Type B pancreatic cell (in vitro differentiated cells): ENCODE measurements at regions not wholly inside any gene's neighbourhood (a gene's known extent, or its start where the extent isn't known, plus 50 kb on each side); places are given as distances from the start of the nearest gene placed in this dataset.

Source experiments
- DNase-seq: peaks from one replicate; pipeline ENCODE4 v3.0.0; 2021; ENCODE audit warnings: mixed read lengths; ENCODE audit not compliant: unreplicated experiment; ENCODE audit errors: extremely low spot score
- H3K27ac Mint-ChIP-seq: 2 replicates; pipeline ENCODE4 v1.8.0; 2021; ENCODE audit warnings: mild to moderate bottlenecking, mixed read lengths
- H3K27me3 Mint-ChIP-seq: 2 replicates; pipeline ENCODE4 v1.8.0; 2021; ENCODE audit warnings: mixed read lengths
- H3K36me3 Mint-ChIP-seq: 2 replicates; pipeline ENCODE4 v1.8.0; 2021; ENCODE audit warnings: mixed read lengths
- H3K4me1 Mint-ChIP-seq: one replicate; pipeline ENCODE4 v1.8.0; 2021; ENCODE audit warnings: mixed read lengths; ENCODE audit not compliant: unreplicated experiment
- H3K4me3 Mint-ChIP-seq: 2 replicates; pipeline ENCODE4 v1.8.0; 2021; ENCODE audit warnings: mild to moderate bottlenecking, mixed read lengths
- H3K9me3 Mint-ChIP-seq: 2 replicates; pipeline ENCODE4 v1.8.0; 2021; ENCODE audit warnings: mixed read lengths
- TF ChIP-seq, protein P1 (sequence below): fragments of 200-600 bp; sonication (generic); conservative IDR thresholded peaks from 2 replicates; pipeline ENCODE4 v1.5.0; 2021; ENCODE audit warnings: antibody characterized with exemption, mild to moderate bottlenecking

DNA sequence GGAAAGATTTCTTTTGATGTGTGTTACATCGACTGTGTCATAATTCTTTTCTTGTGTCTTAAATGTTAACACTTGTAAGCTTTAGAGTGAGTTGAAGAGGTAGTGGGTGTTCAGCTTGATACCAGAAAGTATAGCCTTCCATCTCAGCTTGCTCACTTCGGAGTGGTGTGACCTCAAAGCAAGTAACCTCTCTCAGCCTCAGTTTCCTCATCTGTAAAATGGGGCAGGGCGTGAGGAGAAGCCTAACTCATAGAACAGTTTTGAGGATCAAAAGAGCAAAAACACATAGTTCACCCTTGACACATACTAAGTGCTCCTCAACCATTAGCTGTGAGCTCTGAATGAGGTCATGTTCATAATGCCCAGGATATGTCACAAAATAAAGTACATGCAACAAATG lies 434.8 kb upstream of the PROK2 start:
- peaks cover 15% of the 10 kb centered on the region for H3K4me1 Mint-ChIP-seq
- H3K4me3 Mint-ChIP-seq: no peak overlapping the region
- H3K36me3 Mint-ChIP-seq: peaks cover 3% of the 10 kb centered on the region
- TF ChIP-seq, protein P1, sequence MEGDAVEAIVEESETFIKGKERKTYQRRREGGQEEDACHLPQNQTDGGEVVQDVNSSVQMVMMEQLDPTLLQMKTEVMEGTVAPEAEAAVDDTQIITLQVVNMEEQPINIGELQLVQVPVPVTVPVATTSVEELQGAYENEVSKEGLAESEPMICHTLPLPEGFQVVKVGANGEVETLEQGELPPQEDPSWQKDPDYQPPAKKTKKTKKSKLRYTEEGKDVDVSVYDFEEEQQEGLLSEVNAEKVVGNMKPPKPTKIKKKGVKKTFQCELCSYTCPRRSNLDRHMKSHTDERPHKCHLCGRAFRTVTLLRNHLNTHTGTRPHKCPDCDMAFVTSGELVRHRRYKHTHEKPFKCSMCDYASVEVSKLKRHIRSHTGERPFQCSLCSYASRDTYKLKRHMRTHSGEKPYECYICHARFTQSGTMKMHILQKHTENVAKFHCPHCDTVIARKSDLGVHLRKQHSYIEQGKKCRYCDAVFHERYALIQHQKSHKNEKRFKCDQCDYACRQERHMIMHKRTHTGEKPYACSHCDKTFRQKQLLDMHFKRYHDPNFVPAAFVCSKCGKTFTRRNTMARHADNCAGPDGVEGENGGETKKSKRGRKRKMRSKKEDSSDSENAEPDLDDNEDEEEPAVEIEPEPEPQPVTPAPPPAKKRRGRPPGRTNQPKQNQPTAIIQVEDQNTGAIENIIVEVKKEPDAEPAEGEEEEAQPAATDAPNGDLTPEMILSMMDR: no peak
- H3K27ac Mint-ChIP-seq: no peak overlapping the region
- no peaks in the 10 kb centered on the region for H3K27me3 Mint-ChIP-seq
- DNase-seq: peak; percentile 8
- peaks cover 13% of the 10 kb centered on the region for H3K9me3 Mint-ChIP-seq

DNA sequence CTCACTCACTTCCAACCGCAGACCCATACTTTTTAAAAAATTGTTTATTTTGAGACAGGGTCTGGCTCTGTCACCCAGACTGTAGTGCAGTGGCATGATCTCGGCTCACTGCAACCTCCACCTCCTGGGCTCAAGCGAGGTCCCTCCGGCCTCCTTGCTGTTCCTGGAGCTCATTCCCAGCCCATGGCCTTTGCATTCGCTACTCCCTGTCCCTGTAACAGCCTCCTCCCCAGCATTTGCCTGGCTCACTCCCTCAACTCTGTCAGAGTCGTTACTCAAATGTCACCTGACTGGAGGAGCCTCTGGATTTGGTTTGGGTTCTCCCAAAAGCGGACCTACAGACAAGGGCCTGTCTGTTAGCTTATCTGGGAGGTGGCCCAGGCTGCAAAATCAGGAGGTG lies 432.6 kb upstream of the PROK2 start:
- H3K4me3 Mint-ChIP-seq: peak overlapping the region; percentile 17
- TF ChIP-seq, protein P1: no peak
- no peak overlapping the region for H3K27ac Mint-ChIP-seq
- H3K36me3 Mint-ChIP-seq: no peaks in the 10 kb centered on the region
- peaks cover 9% of the 10 kb centered on the region for H3K9me3 Mint-ChIP-seq
- H3K4me1 Mint-ChIP-seq: peaks cover 8% of the 10 kb centered on the region
- no peaks in the 10 kb centered on the region for H3K27me3 Mint-ChIP-seq
- DNase-seq: peak; percentile 55

DNA sequence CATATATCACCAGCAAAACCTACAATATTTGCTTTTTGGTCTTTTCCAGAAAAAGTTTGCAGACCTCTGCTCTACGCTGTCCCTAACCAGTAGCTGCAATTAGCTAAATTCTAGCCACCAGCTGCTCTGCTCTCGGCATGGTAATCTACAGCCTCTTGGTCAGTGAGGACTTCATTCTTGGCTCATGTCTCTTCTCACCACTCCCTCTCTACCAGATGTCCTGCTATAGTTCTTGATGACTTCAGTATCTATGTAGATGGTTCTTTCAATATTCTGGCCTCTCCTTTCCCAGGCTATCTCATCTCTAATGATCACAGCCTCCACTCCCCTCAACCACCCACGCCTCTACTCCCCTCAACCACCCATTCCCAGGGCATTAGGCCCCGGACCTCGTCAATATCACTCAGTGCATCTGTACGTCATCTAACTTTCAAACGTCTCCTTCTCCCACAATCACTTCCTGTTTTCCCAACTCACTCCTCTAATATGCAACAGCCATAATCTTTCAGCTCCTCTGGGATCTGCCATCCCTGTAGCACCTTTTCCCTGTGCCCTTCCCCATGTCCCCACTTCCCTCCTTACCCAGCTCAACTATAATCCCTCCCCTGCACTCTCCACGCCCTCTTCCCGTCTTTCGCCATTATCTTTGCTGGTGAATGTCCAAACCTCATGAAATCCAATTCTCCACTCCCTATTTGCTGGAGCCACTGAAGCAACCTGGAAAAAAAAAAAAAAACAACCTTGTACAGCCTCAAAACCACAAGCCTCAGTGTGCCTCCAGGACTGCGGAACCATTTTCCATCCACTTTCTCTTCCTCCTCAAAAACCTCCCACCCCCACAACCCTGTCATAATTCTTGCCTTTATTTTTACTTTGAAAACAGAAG lies 429.4 kb upstream of the PROK2 start:
- H3K27ac Mint-ChIP-seq: no peak overlapping the region
- H3K36me3 Mint-ChIP-seq: peaks cover 4% of the 10 kb centered on the region
- H3K4me1 Mint-ChIP-seq: peaks cover 7% of the 10 kb centered on the region
- TF ChIP-seq, protein P1: no peak
- peaks cover 9% of the 10 kb centered on the region for H3K9me3 Mint-ChIP-seq
- peak; percentile 22 for DNase-seq
- H3K27me3 Mint-ChIP-seq: no peaks in the 10 kb centered on the region
- H3K4me3 Mint-ChIP-seq: no peak overlapping the region

DNA sequence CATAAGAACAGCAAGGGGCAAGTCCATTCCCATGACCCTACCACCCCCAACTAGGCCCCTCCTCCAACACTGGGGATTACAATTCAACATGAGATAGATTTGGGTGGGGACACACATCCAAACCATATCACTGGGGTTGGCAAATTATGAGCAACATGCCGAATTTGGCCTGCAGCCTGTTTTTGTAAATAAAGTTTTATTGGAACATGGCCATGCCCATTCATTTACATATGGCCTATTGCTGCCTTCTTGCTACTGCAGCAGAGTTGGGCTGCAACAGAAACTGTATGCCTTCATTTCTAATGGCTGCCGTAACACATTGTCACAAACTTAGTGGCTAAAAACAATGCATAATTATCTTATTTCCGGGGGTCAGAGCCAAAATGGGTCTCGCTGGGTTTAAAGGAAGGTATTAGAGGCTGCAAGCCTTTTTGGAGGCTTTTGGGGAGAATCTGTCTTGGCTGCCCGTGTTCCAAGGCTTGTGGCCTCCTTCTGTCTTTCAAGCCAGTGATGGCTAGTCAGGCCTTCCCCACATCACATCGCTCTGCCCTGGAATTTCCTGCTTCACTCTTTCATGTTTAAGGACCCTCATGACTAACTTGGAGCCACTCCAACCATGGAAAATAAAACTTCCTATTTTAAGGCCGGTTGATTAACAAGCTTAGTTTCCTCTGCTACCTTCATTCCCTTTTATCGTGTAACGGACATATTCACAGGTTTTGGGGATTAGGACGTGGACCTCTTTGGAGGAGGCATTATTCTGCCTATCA lies 428.5 kb upstream of the PROK2 start:
- Mint-ChIP-seq H3K4me3 (no peak overlapping the region), H3K4me1 (peaks cover 7% of the 10 kb centered on the region), H3K9me3 (peaks cover 9% of the 10 kb centered on the region), H3K27ac (no peak overlapping the region), H3K36me3 (peaks cover 4% of the 10 kb centered on the region), H3K27me3 (peaks cover 4% of the 10 kb centered on the region)
- peak; percentile 22 for DNase-seq
- TF ChIP-seq, protein P1: no peak

DNA sequence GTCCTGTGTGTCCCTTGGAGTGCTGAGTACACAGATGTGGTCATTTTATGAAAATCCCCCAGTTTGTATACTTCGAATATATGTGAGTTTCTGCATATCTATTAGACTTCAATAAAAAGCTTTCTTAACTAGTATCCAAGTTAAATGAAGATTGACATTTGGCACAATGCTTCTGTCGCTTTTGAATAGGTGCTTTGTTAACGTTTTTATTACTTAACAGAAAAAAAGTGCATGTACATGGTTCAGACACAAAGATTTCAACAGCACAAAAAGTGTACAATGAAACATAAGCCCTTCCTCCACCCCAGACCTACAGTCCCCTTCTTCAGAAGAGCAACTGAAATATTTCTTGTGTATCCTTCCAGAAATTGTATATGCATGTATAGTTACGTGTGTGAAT lies 427.4 kb upstream of the PROK2 start:
- Mint-ChIP-seq H3K9me3 (peaks cover 7% of the 10 kb centered on the region), H3K36me3 (peaks cover 4% of the 10 kb centered on the region), H3K4me1 (peaks cover 7% of the 10 kb centered on the region), H3K4me3 (no peak overlapping the region), H3K27ac (no peak overlapping the region), H3K27me3 (peaks cover 4% of the 10 kb centered on the region)
- TF ChIP-seq, protein P1: no peak
- DNase-seq: no peak
